PC-3 (cell line): ENCODE measurements at regions not wholly inside any gene's neighbourhood (a gene's known extent, or its start where the extent isn't known, plus 50 kb on each side); places are given as distances from the start of the nearest gene placed in this dataset.
"Not testable (repeated sequence)": the region's sequence is repeated elsewhere in the genome, so short reads cannot be mapped to it uniquely, and the experiment has no call there.

Source experiments
- CTCF ChIP-seq: fragments of 300-600 bp; sonication (generic); conservative IDR thresholded peaks from 2 replicates; pipeline ENCODE4 v1.5.1; 2017; ENCODE audit warnings: antibody characterized with exemption, low read depth, mild to moderate bottlenecking, low read length
- EZH2 ChIP-seq: fragments of 300-600 bp; sonication (generic); IDR thresholded peaks from one replicate; pipeline ENCODE4 v1.6.1; 2017; ENCODE audit warnings: antibody characterized with exemption, mild to moderate bottlenecking, low read length; ENCODE audit not compliant: unreplicated experiment
- EZH2phosphoT487 ChIP-seq: fragments of 300-600 bp; sonication (generic); IDR thresholded peaks from 2 replicates; pipeline ENCODE4 v1.6.1; 2018; ENCODE audit warnings: mild to moderate bottlenecking, antibody characterized with exemption, low read length, borderline replicate concordance

- not testable (repeated sequence) for TF ChIP-seq CTCF, EZH2phosphoT487, EZH2
Measured at GRCh38 chr11:67805253-67806126, 131.1 kb upstream of the ALDH3B2 start.
